ENCODE measurements at regions not wholly inside any gene's neighbourhood (a gene's known extent, or its start where the extent isn't known, plus 50 kb on each side); places are given as distances from the start of the nearest gene placed in this dataset.

DNA sequence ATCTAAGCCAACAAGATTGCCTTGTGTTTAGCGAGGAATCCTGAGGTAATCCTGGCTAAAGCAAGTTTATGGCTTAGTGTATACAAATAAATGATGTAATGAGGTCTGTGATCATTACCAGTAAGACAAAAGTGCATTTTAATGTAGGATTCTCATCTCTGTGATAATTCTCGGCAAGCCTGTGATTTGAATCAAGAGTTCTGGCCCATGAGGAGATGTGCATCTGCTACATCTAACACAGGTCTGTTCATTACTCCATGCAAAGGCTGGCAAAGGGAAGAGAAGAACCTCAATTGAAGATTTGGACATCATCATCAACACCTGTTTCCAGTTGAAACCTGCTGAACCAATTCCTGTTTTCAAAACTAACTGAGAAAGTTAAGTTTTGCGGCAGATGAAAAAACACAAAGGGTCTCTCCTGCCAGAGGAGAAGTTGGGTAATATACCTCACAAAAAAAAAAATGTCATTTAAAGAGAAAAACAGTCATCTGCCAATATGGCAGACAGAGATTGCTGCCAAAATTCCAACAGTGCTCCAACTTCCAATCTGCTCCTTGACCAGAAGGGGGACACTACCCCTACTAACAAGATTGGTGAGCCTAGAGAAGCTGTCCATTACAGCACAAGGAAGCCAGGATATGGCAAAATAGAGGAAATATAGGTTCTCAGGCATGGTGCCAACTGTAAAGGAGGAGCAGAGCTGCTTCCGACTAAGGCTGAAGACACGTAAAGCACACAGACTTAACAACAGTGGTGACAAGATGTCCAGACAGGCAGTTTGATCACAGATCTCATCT, 453.7 kb downstream of the TTLL7 start:
- Mint-ChIP-seq H3K36me3 (ENCODE audit: low read depth) (no peaks in the 10 kb centered on the region), H3K27ac (no peak overlapping the region), H3K9me3 (ENCODE audit: insufficient read depth) (no peaks in the 10 kb centered on the region), H3K27me3 (ENCODE audit: low read depth) (no peaks in the 10 kb centered on the region), H3K4me3 (no peak overlapping the region), H3K4me1 (ENCODE audit: low read depth) (peaks cover 1% of the 10 kb centered on the region)
- no peak for DNase-seq
- CTCF ChIA-PET: interaction anchor here (1.1 kb wide), 1 partner anchor 14 kb away, joined by 3 read pairs; no protein-coding TSS in a partner anchor
- no peak for ATAC-seq
- POLR2A ChIA-PET: no interaction called here

- DNase-seq: no peak
- H3K4me3 Mint-ChIP-seq: no peak overlapping the region
- ATAC-seq: no peak
- no peaks in the 10 kb centered on the region for H3K36me3 Mint-ChIP-seq (ENCODE audit: low read depth)
- H3K9me3 Mint-ChIP-seq (ENCODE audit: insufficient read depth): no peaks in the 10 kb centered on the region
- ChIA-PET CTCF (no interaction called here), POLR2A (no interaction called here)
- H3K27ac Mint-ChIP-seq: no peak overlapping the region
- peaks cover 1% of the 10 kb centered on the region for H3K4me1 Mint-ChIP-seq (ENCODE audit: low read depth)
- no peaks in the 10 kb centered on the region for H3K27me3 Mint-ChIP-seq (ENCODE audit: low read depth)
Observed at GRCh38 chr1:83543222-83543973, 455.5 kb downstream of the TTLL7 start.

- ATAC-seq (no peak), DNase-seq (no peak)
- Mint-ChIP-seq H3K27me3 (ENCODE audit: low read depth) (no peaks in the 10 kb centered on the region), H3K4me3 (no peak overlapping the region), H3K36me3 (ENCODE audit: low read depth) (peaks cover 3% of the 10 kb centered on the region), H3K4me1 (ENCODE audit: low read depth) (no peaks in the 10 kb centered on the region), H3K27ac (no peak overlapping the region), H3K9me3 (ENCODE audit: insufficient read depth) (peaks cover 8% of the 10 kb centered on the region)
- CTCF ChIA-PET: no interaction called here
- POLR2A ChIA-PET: no interaction called here
Observed at GRCh38 chr1:83531521-83532309, 467.2 kb downstream of the TTLL7 start.

DNA sequence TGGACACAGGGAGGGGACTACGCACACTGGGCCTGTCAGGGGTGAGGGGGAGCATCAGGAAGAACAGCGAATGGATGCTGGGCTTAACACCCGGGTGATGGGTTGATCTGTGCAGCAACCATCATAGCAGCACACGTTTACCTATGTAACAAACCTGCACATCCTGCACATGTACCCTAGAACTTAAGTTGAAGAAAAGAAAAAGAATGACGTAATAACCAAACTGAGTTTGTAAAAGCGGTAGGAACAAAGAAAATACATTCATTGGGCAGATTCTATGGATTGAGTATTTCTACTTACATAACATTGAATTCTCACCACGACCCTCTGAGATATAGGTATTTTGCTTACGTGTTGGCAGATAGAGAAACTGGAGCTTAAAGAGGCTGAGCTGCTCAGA, 468.4 kb downstream of the TTLL7 start:
- CTCF ChIA-PET: no interaction called here

GRCh38 chr1:83527987-83528386, 470.9 kb downstream of the TTLL7 start:
- POLR2A ChIA-PET: no interaction called here
- Mint-ChIP-seq H3K9me3 (ENCODE audit: insufficient read depth) (peaks cover 8% of the 10 kb centered on the region), H3K27me3 (ENCODE audit: low read depth) (no peaks in the 10 kb centered on the region), H3K4me3 (no peak overlapping the region), H3K36me3 (ENCODE audit: low read depth) (peaks cover 3% of the 10 kb centered on the region), H3K27ac (no peak overlapping the region), H3K4me1 (ENCODE audit: low read depth) (no peaks in the 10 kb centered on the region)
- ATAC-seq (no peak), DNase-seq (no peak)
- CTCF ChIA-PET: no interaction called here

More for the DNA sequence above, 468.4 kb downstream of the TTLL7 start:
- Mint-ChIP-seq H3K4me3 (no peak overlapping the region), H3K4me1 (ENCODE audit: low read depth) (no peaks in the 10 kb centered on the region), H3K9me3 (ENCODE audit: insufficient read depth) (peaks cover 8% of the 10 kb centered on the region), H3K27me3 (ENCODE audit: low read depth) (no peaks in the 10 kb centered on the region), H3K36me3 (ENCODE audit: low read depth) (peaks cover 3% of the 10 kb centered on the region), H3K27ac (no peak overlapping the region)
- DNase-seq: no peak
- no peak for ATAC-seq
- POLR2A ChIA-PET: no interaction called here

DNA sequence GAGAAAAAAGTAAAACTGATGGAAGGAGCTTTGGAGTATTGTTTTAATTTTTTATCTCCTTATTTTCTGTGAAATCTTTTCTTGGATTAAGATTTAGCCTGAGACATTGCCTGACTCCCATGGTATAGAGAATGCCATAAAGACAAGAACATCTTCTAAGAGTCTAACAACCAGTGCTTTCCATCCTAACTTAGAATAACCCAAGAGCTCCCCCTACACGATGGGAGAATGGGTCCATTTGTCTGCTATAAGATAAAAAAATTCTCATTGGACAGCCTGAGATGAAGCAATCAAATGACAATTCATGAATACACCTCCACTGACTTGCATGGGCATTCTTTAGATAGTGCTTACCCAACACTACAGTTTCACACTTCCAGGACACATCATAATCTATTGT, 478.1 kb downstream of the TTLL7 start:
- ChIA-PET POLR2A (no interaction called here), CTCF (no interaction called here)
- DNase-seq (no peak), ATAC-seq (no peak)
- H3K27ac Mint-ChIP-seq: no peak overlapping the region
- H3K27me3 Mint-ChIP-seq (ENCODE audit: low read depth): no peaks in the 10 kb centered on the region
- peaks cover 6% of the 10 kb centered on the region for H3K4me1 Mint-ChIP-seq (ENCODE audit: low read depth)
- H3K36me3 Mint-ChIP-seq (ENCODE audit: low read depth): peaks cover 4% of the 10 kb centered on the region
- peaks cover 4% of the 10 kb centered on the region for H3K9me3 Mint-ChIP-seq (ENCODE audit: insufficient read depth)
- no peak overlapping the region for H3K4me3 Mint-ChIP-seq

- Mint-ChIP-seq H3K4me1 (ENCODE audit: low read depth) (peaks cover 18% of the 10 kb centered on the region), H3K9me3 (ENCODE audit: insufficient read depth) (peaks cover 4% of the 10 kb centered on the region), H3K4me3 (no peak overlapping the region), H3K27me3 (ENCODE audit: low read depth) (no peaks in the 10 kb centered on the region), H3K36me3 (ENCODE audit: low read depth) (peaks cover 23% of the 10 kb centered on the region), H3K27ac (no peak overlapping the region)
- ChIA-PET POLR2A (no interaction called here), CTCF (no interaction called here)
- no peak for DNase-seq
- no peak for ATAC-seq
Observed at GRCh38 chr1:83516369-83516768, 482.6 kb downstream of the TTLL7 start.

- Mint-ChIP-seq H3K4me3 (no peak overlapping the region), H3K36me3 (ENCODE audit: low read depth) (peaks cover 28% of the 10 kb centered on the region), H3K9me3 (ENCODE audit: insufficient read depth) (peaks cover 4% of the 10 kb centered on the region), H3K4me1 (ENCODE audit: low read depth) (peaks cover 16% of the 10 kb centered on the region), H3K27me3 (ENCODE audit: low read depth) (no peaks in the 10 kb centered on the region), H3K27ac (peak overlapping the region; percentile 24)
- POLR2A ChIA-PET: no interaction called here
- peak; percentile 27 for ATAC-seq
- CTCF ChIA-PET: no interaction called here
- DNase-seq: no peak
Observed at GRCh38 chr1:83515578-83516154, 483.3 kb downstream of the TTLL7 start.

DNA sequence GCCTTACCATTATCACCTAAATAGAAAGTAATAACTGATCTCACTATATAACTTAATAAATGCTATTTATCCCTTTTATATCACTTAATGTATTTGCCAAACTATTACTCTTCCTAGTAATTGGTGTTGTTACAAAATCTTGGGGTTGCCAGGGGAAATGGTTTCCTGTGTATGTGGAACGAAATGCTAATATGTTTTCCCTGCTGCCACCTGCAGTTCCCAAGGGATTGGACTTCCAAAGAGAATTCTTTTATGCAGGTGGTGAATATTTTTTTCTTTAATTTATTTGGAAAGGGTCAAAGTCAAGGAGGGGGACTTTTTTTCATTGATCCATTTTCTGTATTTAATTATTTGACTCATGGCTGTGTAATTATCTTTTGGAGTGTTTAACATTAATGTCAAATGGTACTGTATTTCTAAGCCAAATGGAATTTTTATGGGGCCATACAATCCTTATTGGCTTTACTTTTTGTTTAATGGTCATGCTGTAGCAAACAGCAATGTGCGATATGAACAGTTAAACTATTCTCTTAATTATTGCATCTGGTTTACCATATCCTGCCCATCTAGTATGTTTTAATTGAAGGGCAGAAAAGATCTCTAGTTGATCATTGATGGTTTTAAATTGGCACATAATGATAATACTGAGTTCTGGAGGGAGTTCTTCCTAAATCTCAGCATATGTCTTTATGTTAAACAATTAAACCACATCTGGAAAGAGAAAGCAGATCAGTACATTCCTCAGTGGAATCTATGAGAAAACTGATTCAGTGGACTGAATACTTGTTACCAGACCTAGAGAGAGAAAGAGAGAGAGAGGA, 486.3 kb downstream of the TTLL7 start:
- DNase-seq: no peak
- peaks cover 54% of the 10 kb centered on the region for H3K36me3 Mint-ChIP-seq (ENCODE audit: low read depth)
- CTCF ChIA-PET: no interaction called here
- H3K27ac Mint-ChIP-seq: no peak overlapping the region
- H3K4me3 Mint-ChIP-seq: no peak overlapping the region
- ATAC-seq: no peak
- peaks cover 4% of the 10 kb centered on the region for H3K9me3 Mint-ChIP-seq (ENCODE audit: insufficient read depth)
- H3K27me3 Mint-ChIP-seq (ENCODE audit: low read depth): no peaks in the 10 kb centered on the region
- POLR2A ChIA-PET: no interaction called here
- H3K4me1 Mint-ChIP-seq (ENCODE audit: low read depth): peaks cover 42% of the 10 kb centered on the region

DNA sequence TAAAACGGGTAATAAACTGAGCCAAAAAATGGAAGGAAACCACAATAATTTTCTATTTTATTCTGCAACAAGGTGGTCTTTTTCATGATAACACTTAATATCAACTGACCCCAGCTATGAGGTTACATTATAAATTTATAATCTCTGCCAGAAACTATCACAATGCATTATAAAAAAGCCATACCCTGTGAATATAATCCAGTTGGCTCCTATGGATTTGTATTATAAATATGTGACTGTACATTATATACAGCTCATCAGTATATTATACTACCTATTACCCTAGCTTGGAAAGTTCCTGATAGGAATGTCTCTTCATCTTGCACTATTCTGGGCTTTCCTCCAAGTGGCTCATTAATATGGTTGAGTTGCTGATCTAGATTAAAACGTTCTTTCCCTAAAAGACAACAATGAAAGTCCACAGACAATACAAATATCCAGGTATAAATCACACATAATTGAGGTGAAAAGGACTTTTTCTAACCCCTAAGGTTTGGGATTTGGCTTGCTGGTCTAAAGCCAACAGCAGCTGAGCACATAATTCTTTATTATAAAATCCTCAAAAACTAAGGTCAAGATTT, 487.7 kb downstream of the TTLL7 start:
- Mint-ChIP-seq H3K4me3 (no peak overlapping the region), H3K27ac (no peak overlapping the region), H3K27me3 (ENCODE audit: low read depth) (no peaks in the 10 kb centered on the region), H3K36me3 (ENCODE audit: low read depth) (peaks cover 57% of the 10 kb centered on the region), H3K4me1 (ENCODE audit: low read depth) (peaks cover 47% of the 10 kb centered on the region), H3K9me3 (ENCODE audit: insufficient read depth) (peaks cover 4% of the 10 kb centered on the region)
- DNase-seq: no peak
- ChIA-PET CTCF (no interaction called here), POLR2A (no interaction called here)
- ATAC-seq: no peak

GRCh38 chr1:83509301-83509781, 489.6 kb downstream of the TTLL7 start:
- H3K4me1 Mint-ChIP-seq (ENCODE audit: low read depth): peaks cover 35% of the 10 kb centered on the region
- no peak overlapping the region for H3K4me3 Mint-ChIP-seq
- peak overlapping the region; percentile 91 for H3K27ac Mint-ChIP-seq
- ATAC-seq (no peak), DNase-seq (no peak)
- H3K9me3 Mint-ChIP-seq (ENCODE audit: insufficient read depth): no peaks in the 10 kb centered on the region
- POLR2A ChIA-PET: no interaction called here
- no peaks in the 10 kb centered on the region for H3K27me3 Mint-ChIP-seq (ENCODE audit: low read depth)
- H3K36me3 Mint-ChIP-seq (ENCODE audit: low read depth): peaks cover 55% of the 10 kb centered on the region
- CTCF ChIA-PET: interaction anchor here (0.7 kb wide), 1 partner anchor 13 kb away, joined by 3 read pairs; no protein-coding TSS in a partner anchor

Measured in activated CD8-positive, alpha-beta T cell treated with anti-CD3 and anti-CD28 coated beads, Interleukin-2, amount 10 ng/mL, durations not matched to agents 7 days and 5 days (primary cell).